Epithelial cell of esophagus (primary cell): ENCODE measurements at regions not wholly inside any gene's neighbourhood (a gene's known extent, or its start where the extent isn't known, plus 50 kb on each side); places are given as distances from the start of the nearest gene placed in this dataset.

Source experiments
- DNase-seq: peaks from one replicate; pipeline ENCODE4 v3.0.0; 2010; ENCODE audit warnings: low read depth
- H3K4me3 ChIP-seq: 2 replicates; pipeline ENCODE4 v1.5.1; 2011; ENCODE audit warnings: mild to moderate bottlenecking, low read length, control low read depth
- CTCF ChIP-seq: IDR thresholded peaks from 2 replicates; pipeline ENCODE4 v1.5.1; 2011; ENCODE audit warnings: low read depth, mild to moderate bottlenecking, low read length, control low read depth, inconsistent platforms; ENCODE audit not compliant: insufficient read depth; ENCODE audit errors: missing control alignments

- H3K4me3 ChIP-seq: no peak overlapping the region
- no peak for TF ChIP-seq CTCF
- no peak for DNase-seq
These were observed 92.0 kb upstream of the ASIC2 start for GRCh38 chr17:33385133-33385532.

- no peak for TF ChIP-seq CTCF
- no peak for DNase-seq
- H3K4me3 ChIP-seq: no peak overlapping the region
These were observed 92.6 kb upstream of the ASIC2 start for GRCh38 chr17:33385713-33386112.

- no peak overlapping the region for H3K4me3 ChIP-seq
- TF ChIP-seq CTCF: no peak
- no peak for DNase-seq
These were observed 94.3 kb upstream of the ASIC2 start for GRCh38 chr17:33387406-33387805.

- no peak for TF ChIP-seq CTCF
- no peak overlapping the region for H3K4me3 ChIP-seq
- no peak for DNase-seq
These were observed 96.5 kb upstream of the ASIC2 start for GRCh38 chr17:33389504-33390135.

GRCh38 chr17:33390479-33391176, 97.5 kb upstream of the ASIC2 start:
- TF ChIP-seq CTCF: no peak
- no peak for DNase-seq
- no peak overlapping the region for H3K4me3 ChIP-seq

- TF ChIP-seq CTCF: no peak
- no peak overlapping the region for H3K4me3 ChIP-seq
- peak; percentile 13 for DNase-seq
These were observed 103.7 kb upstream of the ASIC2 start for GRCh38 chr17:33396818-33397217.

- no peak for TF ChIP-seq CTCF
- DNase-seq: no peak
These were observed 105.3 kb upstream of the ASIC2 start for GRCh38 chr17:33398386-33398785.

More at GRCh38 chr17:33398386-33398785, 105.3 kb upstream of the ASIC2 start:
- H3K4me3 ChIP-seq: no peak overlapping the region
